SK-MEL-5 (cell line): ENCODE measurements at regions not wholly inside any gene's neighbourhood (a gene's known extent, or its start where the extent isn't known, plus 50 kb on each side); places are given as distances from the start of the nearest gene placed in this dataset.
"Not testable (repeated sequence)": the region's sequence is repeated elsewhere in the genome, so short reads cannot be mapped to it uniquely, and the experiment has no call there.

ENCODE experiments used
- DNase-seq: peaks from one replicate; pipeline ENCODE4 v3.0.0-alpha.2; 2016; ENCODE audit warnings: low read depth, low spot score
- in situ Hi-C: cut with HindIII; loops from 2 replicates; pipeline ENCODE4 v1.10.0; 2016; ENCODE audit warnings: low sequenced_read_pairs, high pct_unique_total_duplicates, low pct_unique_long_range_greater_than_20kb

DNA sequence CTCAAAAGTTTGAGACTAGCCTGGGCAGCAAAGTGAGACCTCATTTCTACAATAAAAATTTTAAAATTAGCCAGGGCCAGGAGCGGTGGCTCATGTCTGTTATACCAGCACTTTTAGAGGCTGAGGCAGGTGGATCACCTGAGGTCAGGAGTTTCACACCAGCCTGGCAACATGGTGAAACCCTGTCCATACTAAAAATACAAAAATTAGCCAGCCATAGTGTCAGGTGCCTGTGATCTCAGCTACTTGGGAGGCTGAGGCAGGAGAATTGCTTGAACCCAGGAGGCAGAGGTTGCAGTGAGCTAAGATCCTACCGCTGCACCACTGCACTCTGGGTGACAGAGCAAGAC is 85.1 kb upstream of the MAP4 start:
- in situ Hi-C loops, DNase-seq: not testable (repeated sequence)

DNA sequence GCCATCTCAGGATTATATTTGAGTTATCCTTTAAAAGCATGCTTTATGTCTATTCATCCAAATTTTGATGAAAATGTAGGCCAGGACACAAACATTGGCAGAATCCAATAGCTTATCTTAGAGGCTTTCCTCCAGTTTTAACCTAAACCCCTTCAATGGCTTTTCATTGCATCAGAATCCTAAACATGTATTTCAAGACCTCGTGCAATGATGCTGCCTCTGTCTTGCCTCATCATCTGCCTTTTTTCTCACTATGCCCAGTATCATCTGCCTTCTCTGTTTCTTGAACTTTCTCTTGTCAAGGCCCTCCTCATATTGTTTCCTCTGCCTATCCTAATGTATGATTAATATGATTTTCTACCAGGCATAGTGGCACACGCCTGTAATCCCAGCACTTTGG is 76.1 kb upstream of the MAP4 start:
- in situ Hi-C loops = no loop called here
- DNase-seq = no peak

GRCh38 chr3:48090166-48090939 is 74.1 kb upstream of the MAP4 start:
- DNase-seq = no peak

GRCh38 chr3:48088749-48089466 is 72.7 kb upstream of the MAP4 start:
- in situ Hi-C loops = no loop called here
- DNase-seq = peak; percentile 96

More at GRCh38 chr3:48090166-48090939, 74.1 kb upstream of the MAP4 start:
- in situ Hi-C loops = no loop called here

DNA sequence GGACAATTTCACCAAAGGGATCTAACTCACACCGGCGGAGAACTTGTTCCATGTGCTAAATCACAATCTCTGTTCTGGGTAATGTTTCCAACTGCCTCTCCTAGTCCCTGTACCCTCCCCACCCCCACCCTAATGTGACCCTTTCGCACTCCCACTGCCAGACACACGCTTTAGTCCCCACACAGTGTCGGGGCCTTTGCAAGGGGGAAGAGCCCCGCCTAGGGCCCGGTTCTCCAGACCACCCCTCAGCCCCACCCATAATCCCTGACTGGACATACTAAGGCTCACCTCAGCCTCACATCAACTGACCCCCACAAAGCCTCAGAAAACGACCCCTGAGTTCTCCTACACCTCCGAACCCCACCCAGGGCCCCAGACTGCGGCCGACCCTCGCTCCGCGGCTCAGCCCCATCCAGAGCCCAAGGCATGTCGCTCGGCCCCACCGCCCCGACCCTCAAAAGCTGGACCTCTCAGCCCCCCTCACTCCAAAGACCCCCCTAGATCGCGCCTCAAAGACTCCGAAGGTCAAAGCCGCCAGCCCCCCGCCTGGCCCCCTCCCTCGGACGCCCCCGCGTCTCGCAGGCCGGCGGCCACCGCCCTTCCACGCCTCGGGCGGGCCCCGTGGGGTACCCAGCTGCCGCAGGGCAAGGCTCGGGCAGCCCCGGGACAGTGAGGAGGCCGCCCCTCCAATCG is 72.0 kb upstream of the MAP4 start:
- in situ Hi-C loops = no loop called here
- peak; percentile 26 for DNase-seq

GRCh38 chr3:48086705-48087104 is 70.5 kb upstream of the MAP4 start:
- DNase-seq = no peak
- in situ Hi-C loops = no loop called here

- in situ Hi-C loops = no loop called here
- DNase-seq = no peak
These were observed 68.7 kb upstream of the MAP4 start for GRCh38 chr3:48084929-48085328.

- DNase-seq = no peak
- in situ Hi-C loops = no loop called here
These were observed 68.0 kb upstream of the MAP4 start for GRCh38 chr3:48084170-48084569.

DNA sequence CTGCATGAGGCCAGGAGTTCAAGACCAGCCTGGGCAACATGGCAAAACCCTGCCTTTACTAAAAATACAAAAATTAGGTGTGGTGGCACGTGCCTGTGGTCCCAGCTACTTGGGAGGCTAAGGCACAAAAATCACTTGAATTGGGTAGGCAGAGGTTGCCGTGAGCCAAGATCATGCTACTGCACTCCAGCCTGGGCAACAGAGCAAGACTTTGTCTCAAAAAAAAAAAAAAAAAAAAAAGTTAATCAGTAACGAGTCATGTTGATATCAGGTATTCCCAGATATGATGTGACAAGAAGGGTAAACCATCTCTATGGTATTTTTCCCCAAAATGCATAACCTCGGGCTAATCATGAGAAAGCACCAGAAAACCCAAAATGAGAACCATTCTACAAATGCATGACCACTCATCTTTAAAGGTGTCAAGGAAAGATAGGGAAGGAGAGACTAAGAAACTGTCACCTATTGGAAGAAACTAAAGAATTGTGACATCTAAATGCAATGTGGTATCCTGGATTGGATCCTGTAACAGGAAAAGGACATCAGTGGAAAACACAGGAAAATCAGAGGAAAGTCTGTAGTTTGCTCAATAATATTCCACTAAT is 66.5 kb upstream of the MAP4 start:
- in situ Hi-C loops = no loop called here
- no peak for DNase-seq

GRCh38 chr3:48077815-48078214 is 61.6 kb upstream of the MAP4 start:
- in situ Hi-C loops = no loop called here
- DNase-seq = peak; percentile 47

- in situ Hi-C loops = no loop called here
- no peak for DNase-seq
These were observed 53.8 kb upstream of the MAP4 start for GRCh38 chr3:48070030-48070429.

GRCh38 chr3:48069339-48069738 is 53.1 kb upstream of the MAP4 start:
- in situ Hi-C loops = no loop called here

DNA sequence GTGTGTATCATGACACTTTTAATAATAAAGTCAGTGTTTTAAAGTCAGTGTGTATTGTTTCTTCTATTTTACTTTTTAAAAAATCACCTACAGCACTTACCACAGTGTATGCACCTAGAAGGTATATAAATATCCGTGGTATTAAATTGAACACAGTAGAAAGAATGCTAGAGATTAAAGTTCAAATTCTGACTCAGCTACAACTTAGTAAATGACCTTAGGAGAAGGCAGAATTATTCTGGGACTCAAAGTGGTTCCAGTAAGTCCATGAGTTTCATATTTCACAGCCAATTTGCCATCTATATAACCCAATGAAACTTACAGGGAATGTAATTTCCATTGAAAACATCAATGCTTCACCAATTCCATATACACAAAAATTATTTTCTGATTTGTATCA is 52.7 kb upstream of the MAP4 start:
- in situ Hi-C loops = no loop called here
- no peak for DNase-seq

More at GRCh38 chr3:48069339-48069738, 53.1 kb upstream of the MAP4 start:
- no peak for DNase-seq

GRCh38 chr3:48068320-48068719 is 52.1 kb upstream of the MAP4 start:
- in situ Hi-C loops, DNase-seq: not testable (repeated sequence)

- in situ Hi-C loops = no loop called here
- DNase-seq = no peak
These were observed 51.1 kb upstream of the MAP4 start for GRCh38 chr3:48067271-48067670.
